Lower leg skin (tissue), 4 donors: ENCODE measurements at regions not wholly inside any gene's neighbourhood (a gene's known extent, or its start where the extent isn't known, plus 50 kb on each side); places are given as distances from the start of the nearest gene placed in this dataset.

ENCODE experiments used
- DNase-seq, 2 donors: peaks; one replicate each; pipeline ENCODE4 v3.0.0-alpha.2; 2019; ENCODE audit warnings: low spot score in 2 of 2
- H3K4me3 ChIP-seq: fragments of 200-600 bp; sonication (generic); 2 replicates; pipeline ENCODE4 v1.5.1; 2017; ENCODE audit warnings: mild to moderate bottlenecking, low read depth; ENCODE audit not compliant: poor library complexity, severe bottlenecking
- CTCF ChIP-seq, 3 donors: fragments of 450-650 bp; IDR thresholded peaks; one replicate each; pipeline ENCODE4 v1.5.1; 2016; ENCODE audit warnings: antibody characterized with exemption in 3 of 3, mild to moderate bottlenecking in 3 of 3, moderate library complexity in 2 of 3
- POLR2A ChIP-seq, 2 donors: fragments of 450-650 bp; IDR thresholded peaks; one replicate each; pipeline ENCODE4 v1.6.1; 2016 to 2017; ENCODE audit warnings: antibody characterized with exemption in 2 of 2, mild to moderate bottlenecking in 1 of 2, moderate library complexity in 1 of 2
- WGBS, 2 donors: methylation state at CpG; one replicate each; pipeline ENCODE4 v1.1.5; 2018; 5-methylcytosine and 5-hydroxymethylcytosine counted together
- intact Hi-C: fragments of 100-400 bp; cut with DNase I; formaldehyde crosslinking; loops from one replicate; pipeline ENCODE4 v1.15.0; 2023; ENCODE audit warnings: low total_unique reads

- no peak overlapping the region for H3K4me3 ChIP-seq
- intact Hi-C loops, result no loop called here
- TF ChIP-seq CTCF (IDR thresholded peaks at IDR 0.05) (no peak), POLR2A (IDR thresholded peaks at IDR 0.05) (no peak)
- 83 to 86% methylated on average over 3 of the region's 3 CpGs for WGBS, 2 donors
- DNase-seq, result no peak
Measured at GRCh38 chr2:121966663-121967062, 211.2 kb downstream of the TSN start.

GRCh38 chr2:121969166-121969565 lies 213.7 kb downstream of the TSN start:
- no peak for TF ChIP-seq POLR2A (IDR thresholded peaks at IDR 0.05)
- TF ChIP-seq CTCF (IDR thresholded peaks at IDR 0.05), result no peak
- intact Hi-C loops, result no loop called here
- H3K4me3 ChIP-seq, result no peak overlapping the region
- DNase-seq, result peak in 1 of 2 donors; percentile 41
- WGBS, 2 donors, result 25 to 30% methylated on average over 5 of the region's 5 CpGs

- no peak overlapping the region for H3K4me3 ChIP-seq
- DNase-seq, result no peak
- 60 to 73% methylated on average over 8 of the region's 8 CpGs for WGBS, 2 donors
- intact Hi-C loops, result no loop called here
- TF ChIP-seq POLR2A (IDR thresholded peaks at IDR 0.05), result no peak
- no peak for TF ChIP-seq CTCF (IDR thresholded peaks at IDR 0.05)
Measured at GRCh38 chr2:121969766-121970639, 214.6 kb downstream of the TSN start.

GRCh38 chr2:121972203-121972602 lies 216.8 kb downstream of the TSN start:
- no peak overlapping the region for H3K4me3 ChIP-seq
- WGBS, 2 donors, result 80 to 86% methylated on average over 5 of the region's 5 CpGs
- TF ChIP-seq POLR2A (IDR thresholded peaks at IDR 0.05) (no peak), CTCF (IDR thresholded peaks at IDR 0.05) (no peak)
- no peak for DNase-seq
- intact Hi-C loops, result no loop called here

- DNase-seq, result peak in 1 of 2 donors; percentile 37
- no peak for TF ChIP-seq POLR2A (IDR thresholded peaks at IDR 0.05)
- no peak for TF ChIP-seq CTCF (IDR thresholded peaks at IDR 0.05)
- intact Hi-C loops, result no loop called here
- WGBS, 2 donors, result 4% methylated on average over 13 of the region's 13 CpGs
- H3K4me3 ChIP-seq, result no peak overlapping the region
Measured at GRCh38 chr2:121974897-121975661, 219.6 kb downstream of the TSN start.
